ENCODE measurements at regions not wholly inside any gene's neighbourhood (a gene's known extent, or its start where the extent isn't known, plus 50 kb on each side); places are given as distances from the start of the nearest gene placed in this dataset.

DNA sequence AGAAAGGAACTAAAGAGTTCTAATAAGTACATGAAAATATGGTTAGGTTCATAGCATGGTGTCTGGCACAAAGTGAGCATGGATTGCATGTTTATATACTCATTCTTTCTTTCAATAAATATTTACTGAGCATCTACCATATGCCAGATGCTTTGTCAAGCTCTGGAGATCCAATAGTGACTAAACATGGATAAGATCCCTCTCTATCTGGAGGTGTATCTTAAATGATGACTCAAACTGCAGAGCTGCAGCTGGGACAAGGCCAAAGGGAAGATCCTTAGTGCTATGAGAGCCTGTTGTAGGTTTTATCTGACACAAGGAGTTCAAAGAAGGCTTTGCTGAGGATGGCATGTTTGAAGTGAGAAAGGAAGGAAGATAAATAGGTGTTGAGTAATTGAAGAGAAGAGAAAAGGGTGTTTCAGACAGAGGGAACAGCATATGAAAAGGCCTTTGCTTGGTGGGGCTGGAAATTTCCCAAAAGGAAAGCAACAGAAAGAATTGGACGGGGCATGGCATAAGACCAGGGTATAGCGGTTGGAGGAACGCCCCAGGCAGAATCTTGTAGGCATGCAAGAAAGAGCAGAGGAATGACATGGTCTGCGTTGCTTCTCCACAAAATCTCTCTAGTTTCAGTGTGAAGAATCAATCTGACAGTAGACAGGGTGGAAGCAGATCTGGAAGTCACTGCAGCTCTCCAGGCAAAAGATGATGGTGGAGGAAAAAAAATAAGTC lies 239.9 kb upstream of the LRTM1 start (continued):
- TF ChIP-seq, protein P1, sequence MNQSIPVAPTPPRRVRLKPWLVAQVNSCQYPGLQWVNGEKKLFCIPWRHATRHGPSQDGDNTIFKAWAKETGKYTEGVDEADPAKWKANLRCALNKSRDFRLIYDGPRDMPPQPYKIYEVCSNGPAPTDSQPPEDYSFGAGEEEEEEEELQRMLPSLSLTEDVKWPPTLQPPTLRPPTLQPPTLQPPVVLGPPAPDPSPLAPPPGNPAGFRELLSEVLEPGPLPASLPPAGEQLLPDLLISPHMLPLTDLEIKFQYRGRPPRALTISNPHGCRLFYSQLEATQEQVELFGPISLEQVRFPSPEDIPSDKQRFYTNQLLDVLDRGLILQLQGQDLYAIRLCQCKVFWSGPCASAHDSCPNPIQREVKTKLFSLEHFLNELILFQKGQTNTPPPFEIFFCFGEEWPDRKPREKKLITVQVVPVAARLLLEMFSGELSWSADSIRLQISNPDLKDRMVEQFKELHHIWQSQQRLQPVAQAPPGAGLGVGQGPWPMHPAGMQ (IDR thresholded peaks at IDR 0.05; ENCODE audit: borderline replicate concordance): no peak
- no peak for TF ChIP-seq HCFC1 (IDR thresholded peaks at IDR 0.05; ENCODE audit: low read length)
- no peak for TF ChIP-seq SIX5 (IDR thresholded peaks at IDR 0.05; ENCODE audit: low read depth, low read length, severe bottlenecking)
- no peak for TF ChIP-seq EZH2 (IDR thresholded peaks at IDR 0.05; ENCODE audit: borderline replicate concordance, control insufficient read depth, low read depth, low read length)
- TF ChIP-seq, protein P2, sequence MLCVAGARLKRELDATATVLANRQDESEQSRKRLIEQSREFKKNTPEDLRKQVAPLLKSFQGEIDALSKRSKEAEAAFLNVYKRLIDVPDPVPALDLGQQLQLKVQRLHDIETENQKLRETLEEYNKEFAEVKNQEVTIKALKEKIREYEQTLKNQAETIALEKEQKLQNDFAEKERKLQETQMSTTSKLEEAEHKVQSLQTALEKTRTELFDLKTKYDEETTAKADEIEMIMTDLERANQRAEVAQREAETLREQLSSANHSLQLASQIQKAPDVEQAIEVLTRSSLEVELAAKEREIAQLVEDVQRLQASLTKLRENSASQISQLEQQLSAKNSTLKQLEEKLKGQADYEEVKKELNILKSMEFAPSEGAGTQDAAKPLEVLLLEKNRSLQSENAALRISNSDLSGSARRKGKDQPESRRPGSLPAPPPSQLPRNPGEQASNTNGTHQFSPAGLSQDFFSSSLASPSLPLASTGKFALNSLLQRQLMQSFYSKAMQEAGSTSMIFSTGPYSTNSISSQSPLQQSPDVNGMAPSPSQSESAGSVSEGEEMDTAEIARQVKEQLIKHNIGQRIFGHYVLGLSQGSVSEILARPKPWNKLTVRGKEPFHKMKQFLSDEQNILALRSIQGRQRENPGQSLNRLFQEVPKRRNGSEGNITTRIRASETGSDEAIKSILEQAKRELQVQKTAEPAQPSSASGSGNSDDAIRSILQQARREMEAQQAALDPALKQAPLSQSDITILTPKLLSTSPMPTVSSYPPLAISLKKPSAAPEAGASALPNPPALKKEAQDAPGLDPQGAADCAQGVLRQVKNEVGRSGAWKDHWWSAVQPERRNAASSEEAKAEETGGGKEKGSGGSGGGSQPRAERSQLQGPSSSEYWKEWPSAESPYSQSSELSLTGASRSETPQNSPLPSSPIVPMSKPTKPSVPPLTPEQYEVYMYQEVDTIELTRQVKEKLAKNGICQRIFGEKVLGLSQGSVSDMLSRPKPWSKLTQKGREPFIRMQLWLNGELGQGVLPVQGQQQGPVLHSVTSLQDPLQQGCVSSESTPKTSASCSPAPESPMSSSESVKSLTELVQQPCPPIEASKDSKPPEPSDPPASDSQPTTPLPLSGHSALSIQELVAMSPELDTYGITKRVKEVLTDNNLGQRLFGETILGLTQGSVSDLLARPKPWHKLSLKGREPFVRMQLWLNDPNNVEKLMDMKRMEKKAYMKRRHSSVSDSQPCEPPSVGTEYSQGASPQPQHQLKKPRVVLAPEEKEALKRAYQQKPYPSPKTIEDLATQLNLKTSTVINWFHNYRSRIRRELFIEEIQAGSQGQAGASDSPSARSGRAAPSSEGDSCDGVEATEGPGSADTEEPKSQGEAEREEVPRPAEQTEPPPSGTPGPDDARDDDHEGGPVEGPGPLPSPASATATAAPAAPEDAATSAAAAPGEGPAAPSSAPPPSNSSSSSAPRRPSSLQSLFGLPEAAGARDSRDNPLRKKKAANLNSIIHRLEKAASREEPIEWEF (IDR thresholded peaks at IDR 0.05; ENCODE audit: insufficient replicate concordance, low read depth, low read length): no peak
- no peak for TF ChIP-seq BRCA1 (IDR thresholded peaks at IDR 0.05; ENCODE audit: low read depth, low read length)
- no peak for TF ChIP-seq NFXL1 (IDR thresholded peaks at IDR 0.05; ENCODE audit: borderline replicate concordance)
- TF ChIP-seq, protein P3, sequence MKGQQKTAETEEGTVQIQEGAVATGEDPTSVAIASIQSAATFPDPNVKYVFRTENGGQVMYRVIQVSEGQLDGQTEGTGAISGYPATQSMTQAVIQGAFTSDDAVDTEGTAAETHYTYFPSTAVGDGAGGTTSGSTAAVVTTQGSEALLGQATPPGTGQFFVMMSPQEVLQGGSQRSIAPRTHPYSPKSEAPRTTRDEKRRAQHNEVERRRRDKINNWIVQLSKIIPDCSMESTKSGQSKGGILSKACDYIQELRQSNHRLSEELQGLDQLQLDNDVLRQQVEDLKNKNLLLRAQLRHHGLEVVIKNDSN (IDR thresholded peaks at IDR 0.05; ENCODE audit: borderline replicate concordance, extremely low read length, insufficient read depth, low read depth, low read length): no peak
- TF ChIP-seq, protein P4, sequence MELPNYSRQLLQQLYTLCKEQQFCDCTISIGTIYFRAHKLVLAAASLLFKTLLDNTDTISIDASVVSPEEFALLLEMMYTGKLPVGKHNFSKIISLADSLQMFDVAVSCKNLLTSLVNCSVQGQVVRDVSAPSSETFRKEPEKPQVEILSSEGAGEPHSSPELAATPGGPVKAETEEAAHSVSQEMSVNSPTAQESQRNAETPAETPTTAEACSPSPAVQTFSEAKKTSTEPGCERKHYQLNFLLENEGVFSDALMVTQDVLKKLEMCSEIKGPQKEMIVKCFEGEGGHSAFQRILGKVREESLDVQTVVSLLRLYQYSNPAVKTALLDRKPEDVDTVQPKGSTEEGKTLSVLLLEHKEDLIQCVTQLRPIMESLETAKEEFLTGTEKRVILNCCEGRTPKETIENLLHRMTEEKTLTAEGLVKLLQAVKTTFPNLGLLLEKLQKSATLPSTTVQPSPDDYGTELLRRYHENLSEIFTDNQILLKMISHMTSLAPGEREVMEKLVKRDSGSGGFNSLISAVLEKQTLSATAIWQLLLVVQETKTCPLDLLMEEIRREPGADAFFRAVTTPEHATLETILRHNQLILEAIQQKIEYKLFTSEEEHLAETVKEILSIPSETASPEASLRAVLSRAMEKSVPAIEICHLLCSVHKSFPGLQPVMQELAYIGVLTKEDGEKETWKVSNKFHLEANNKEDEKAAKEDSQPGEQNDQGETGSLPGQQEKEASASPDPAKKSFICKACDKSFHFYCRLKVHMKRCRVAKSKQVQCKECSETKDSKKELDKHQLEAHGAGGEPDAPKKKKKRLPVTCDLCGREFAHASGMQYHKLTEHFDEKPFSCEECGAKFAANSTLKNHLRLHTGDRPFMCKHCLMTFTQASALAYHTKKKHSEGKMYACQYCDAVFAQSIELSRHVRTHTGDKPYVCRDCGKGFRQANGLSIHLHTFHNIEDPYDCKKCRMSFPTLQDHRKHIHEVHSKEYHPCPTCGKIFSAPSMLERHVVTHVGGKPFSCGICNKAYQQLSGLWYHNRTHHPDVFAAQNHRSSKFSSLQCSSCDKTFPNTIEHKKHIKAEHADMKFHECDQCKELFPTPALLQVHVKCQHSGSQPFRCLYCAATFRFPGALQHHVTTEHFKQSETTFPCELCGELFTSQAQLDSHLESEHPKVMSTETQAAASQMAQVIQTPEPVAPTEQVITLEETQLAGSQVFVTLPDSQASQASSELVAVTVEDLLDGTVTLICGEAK (IDR thresholded peaks at IDR 0.05; ENCODE audit: borderline replicate concordance): no peak
- TF ChIP-seq, protein P5, sequence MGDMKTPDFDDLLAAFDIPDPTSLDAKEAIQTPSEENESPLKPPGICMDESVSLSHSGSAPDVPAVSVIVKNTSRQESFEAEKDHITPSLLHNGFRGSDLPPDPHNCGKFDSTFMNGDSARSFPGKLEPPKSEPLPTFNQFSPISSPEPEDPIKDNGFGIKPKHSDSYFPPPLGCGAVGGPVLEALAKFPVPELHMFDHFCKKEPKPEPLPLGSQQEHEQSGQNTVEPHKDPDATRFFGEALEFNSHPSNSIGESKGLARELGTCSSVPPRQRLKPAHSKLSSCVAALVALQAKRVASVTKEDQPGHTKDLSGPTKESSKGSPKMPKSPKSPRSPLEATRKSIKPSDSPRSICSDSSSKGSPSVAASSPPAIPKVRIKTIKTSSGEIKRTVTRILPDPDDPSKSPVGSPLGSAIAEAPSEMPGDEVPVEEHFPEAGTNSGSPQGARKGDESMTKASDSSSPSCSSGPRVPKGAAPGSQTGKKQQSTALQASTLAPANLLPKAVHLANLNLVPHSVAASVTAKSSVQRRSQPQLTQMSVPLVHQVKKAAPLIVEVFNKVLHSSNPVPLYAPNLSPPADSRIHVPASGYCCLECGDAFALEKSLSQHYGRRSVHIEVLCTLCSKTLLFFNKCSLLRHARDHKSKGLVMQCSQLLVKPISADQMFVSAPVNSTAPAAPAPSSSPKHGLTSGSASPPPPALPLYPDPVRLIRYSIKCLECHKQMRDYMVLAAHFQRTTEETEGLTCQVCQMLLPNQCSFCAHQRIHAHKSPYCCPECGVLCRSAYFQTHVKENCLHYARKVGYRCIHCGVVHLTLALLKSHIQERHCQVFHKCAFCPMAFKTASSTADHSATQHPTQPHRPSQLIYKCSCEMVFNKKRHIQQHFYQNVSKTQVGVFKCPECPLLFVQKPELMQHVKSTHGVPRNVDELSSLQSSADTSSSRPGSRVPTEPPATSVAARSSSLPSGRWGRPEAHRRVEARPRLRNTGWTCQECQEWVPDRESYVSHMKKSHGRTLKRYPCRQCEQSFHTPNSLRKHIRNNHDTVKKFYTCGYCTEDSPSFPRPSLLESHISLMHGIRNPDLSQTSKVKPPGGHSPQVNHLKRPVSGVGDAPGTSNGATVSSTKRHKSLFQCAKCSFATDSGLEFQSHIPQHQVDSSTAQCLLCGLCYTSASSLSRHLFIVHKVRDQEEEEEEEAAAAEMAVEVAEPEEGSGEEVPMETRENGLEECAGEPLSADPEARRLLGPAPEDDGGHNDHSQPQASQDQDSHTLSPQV (IDR thresholded peaks at IDR 0.05): no peak
- no peak for TF ChIP-seq FOXK2 (IDR thresholded peaks at IDR 0.05)
- TF ChIP-seq ZZZ3 (IDR thresholded peaks at IDR 0.05; ENCODE audit: control insufficient read depth, insufficient read length, low read depth): no peak

Measured in GM12878 (cell line).